ENCODE measurements at regions not wholly inside any gene's neighbourhood (a gene's known extent, or its start where the extent isn't known, plus 50 kb on each side); places are given as distances from the start of the nearest gene placed in this dataset.

DNA sequence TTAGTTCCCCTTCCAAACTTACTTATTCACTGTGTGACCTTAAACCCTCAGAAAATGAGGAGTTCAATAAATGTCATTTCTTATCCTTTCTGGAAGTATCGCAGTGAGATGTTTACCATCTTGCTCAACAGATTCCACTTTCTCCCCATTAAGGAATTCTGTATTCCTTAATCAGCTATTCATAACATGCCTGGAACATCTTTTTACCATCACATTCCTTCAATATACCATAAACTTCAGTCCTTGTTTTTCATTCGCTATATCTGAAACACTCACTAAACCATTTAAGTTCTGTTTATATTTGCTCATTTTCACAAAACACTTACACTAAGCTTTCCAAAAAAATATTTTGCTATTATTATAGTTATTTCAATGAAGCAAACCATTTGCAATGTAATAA is 1158.6 kb downstream of the CDH12 start:
- no peak for DNase-seq (ENCODE audit: low spot score)

DNA sequence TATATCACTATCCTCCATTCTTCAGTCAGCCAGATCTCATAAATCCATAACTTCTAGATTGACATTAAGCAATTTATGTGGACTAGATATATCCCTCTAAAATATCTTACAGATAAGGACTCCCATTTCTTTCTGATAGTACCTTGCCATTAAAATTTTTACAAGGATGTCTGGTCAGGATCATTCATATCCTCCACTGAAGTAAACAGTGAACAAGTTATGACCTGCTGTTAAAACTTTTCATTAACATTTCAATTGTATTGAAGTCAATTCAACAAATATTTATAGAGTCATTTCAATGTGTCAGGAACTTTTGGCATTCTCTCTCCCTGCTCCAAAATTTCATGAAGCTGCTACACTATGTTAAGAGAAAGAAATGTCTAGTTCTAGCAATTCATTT is 1159.6 kb downstream of the CDH12 start:
- no peak for DNase-seq (ENCODE audit: low spot score)

GRCh38 chr5:21689587-21689986 is 1163.6 kb downstream of the CDH12 start:
- no peak for DNase-seq (ENCODE audit: low spot score)

DNA sequence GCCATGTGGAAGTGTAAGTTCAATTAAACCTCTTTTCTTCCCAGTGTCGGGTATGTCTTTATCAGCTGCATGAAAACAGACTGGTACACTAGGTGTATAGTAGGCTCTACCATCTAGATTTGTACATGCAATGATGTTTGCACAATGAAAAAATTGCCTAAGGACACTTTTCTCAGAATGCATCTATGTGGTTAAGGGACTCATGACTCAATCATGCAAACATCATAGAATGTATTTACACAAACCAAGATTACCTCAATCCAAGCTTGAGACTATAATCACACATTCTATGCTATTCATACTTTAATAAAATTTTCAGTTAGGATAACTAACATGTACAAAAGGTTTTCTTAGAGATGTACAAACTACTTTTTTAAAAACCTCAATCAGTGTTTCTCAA is 1164.5 kb downstream of the CDH12 start:
- no peak for DNase-seq (ENCODE audit: low spot score)

- no peak for DNase-seq (ENCODE audit: low spot score)
Measured at GRCh38 chr5:21687621-21688020, 1165.5 kb downstream of the CDH12 start.

- DNase-seq (ENCODE audit: low spot score) = no peak
Measured at GRCh38 chr5:21686706-21687105, 1166.4 kb downstream of the CDH12 start.

DNA sequence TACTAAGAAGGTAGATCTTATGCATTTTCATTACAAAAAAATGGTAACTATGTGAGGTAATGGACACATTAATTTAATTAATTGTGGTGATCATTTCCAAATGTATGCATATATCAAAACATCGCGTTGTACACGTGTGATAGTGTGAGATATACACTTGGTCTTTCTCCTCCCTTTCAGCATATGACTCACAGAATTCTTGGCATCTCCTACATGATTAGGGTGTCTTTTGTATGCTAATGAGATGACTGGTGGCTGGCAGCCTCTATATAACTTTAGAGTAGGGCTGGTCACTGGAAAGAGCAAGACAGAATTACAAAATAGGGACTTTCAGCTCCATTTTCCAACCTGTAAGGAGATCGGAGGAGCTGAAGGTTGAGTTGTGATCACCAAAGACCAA is 1167.6 kb downstream of the CDH12 start:
- no peak for DNase-seq (ENCODE audit: low spot score)

DNA sequence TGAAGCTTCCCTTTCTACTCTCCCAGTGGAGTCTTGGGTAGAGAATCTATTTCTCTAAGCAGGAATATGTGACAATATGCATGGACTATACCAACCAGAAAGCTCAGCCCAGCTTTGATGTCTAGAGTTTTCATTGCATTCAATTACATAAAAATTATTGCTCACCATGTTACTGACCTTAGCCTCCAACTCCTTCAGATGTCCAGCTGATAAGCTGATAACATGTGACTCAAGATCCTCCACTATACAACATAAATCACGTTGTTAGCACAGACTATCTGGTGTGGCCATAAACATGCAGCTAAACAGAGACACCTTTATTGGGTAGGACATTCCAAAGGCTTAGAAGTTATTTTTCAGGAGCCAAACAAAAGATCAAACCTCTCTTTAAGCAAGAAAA is 1168.2 kb downstream of the CDH12 start:
- DNase-seq (ENCODE audit: low spot score) = no peak

- DNase-seq (ENCODE audit: low spot score) = no peak
Measured at GRCh38 chr5:21681911-21682310, 1171.2 kb downstream of the CDH12 start.

DNA sequence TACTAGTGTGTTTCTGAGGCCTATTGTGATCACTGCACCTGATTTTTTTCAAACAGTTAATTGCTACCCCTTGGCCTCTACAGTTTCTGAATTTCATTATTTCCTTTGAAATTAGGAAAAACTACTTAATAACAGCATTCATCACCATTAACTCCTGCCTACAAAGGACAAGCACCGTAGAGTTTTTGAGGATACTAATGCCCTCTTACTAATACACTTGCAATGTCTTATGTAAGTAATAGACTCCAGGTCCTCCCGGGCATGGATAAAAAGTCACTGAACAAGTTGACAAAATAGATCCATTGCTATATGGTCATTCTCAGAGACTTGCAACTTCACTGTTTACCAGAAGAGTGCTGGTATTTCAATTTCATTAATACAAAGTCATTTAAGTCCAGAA is 1172.5 kb downstream of the CDH12 start:
- no peak for DNase-seq (ENCODE audit: low spot score)

GRCh38 chr5:21680196-21680595 is 1172.9 kb downstream of the CDH12 start:
- no peak for DNase-seq (ENCODE audit: low spot score)

DNA sequence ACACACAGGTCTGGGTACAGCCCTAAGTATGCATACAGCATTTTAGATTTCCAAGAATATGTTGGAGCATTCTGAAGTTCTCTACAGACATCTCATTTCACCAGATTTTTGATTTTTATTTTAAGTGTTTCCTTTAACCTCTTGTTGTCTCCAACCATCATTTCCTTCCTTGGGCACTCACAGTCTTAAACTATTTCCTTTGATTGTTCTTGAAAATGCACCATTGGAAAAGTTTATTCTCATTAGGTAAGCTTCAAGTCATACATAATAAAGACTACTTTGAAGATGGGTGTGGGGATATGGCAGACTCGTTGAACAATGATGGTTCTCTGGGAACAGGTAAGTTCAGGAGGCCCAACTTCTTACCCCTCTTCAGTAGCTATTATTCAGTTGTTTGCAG is 1174.6 kb downstream of the CDH12 start:
- no peak for DNase-seq (ENCODE audit: low spot score)

- no peak for DNase-seq (ENCODE audit: low spot score)
Measured at GRCh38 chr5:21672911-21673310, 1180.2 kb downstream of the CDH12 start.

DNA sequence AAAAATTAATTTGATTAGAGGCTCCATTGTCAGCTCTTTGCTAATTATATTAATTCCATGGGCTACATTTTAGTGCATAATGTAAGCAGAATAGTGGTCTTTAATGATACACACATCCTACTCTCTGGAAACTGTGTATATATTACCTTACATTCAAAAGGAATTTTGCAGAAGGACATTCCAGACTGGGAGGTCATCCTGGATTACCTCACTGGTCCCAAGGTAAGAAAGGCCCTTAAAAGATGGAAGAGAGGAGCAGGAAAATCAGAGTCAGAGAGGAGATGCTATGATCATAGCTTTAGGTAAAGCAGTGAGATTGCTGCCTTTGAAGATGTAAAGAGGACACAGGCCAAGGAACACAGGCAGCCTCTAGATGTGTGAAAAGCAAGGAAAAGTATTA is 1180.8 kb downstream of the CDH12 start:
- no peak for DNase-seq (ENCODE audit: low spot score)

GRCh38 chr5:21665524-21665923 is 1187.6 kb downstream of the CDH12 start:
- DNase-seq (ENCODE audit: low spot score) = no peak

DNA sequence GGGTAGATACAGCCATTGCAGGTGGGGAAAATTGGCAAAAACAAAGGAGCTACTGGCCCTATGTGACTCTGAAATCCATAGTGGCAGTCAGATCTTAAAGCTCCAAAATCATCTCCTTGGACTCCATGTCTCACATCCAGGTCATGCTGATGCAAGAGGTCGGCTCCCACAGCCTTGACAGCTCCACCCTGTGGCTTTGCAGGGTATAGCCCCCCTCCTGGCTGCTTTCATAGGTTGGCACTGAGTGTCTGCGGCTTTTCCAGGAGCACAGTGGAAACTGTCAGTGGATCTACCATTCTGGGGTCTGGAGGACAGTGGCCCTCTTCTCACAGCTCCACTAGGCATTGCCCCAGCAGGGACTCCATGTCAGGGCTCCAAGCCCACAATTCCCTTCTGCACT is 1190.1 kb downstream of the CDH12 start:
- DNase-seq (ENCODE audit: low spot score) = no peak

- DNase-seq (ENCODE audit: low spot score) = no peak
Measured at GRCh38 chr5:21661184-21661583, 1192.0 kb downstream of the CDH12 start.

DNA sequence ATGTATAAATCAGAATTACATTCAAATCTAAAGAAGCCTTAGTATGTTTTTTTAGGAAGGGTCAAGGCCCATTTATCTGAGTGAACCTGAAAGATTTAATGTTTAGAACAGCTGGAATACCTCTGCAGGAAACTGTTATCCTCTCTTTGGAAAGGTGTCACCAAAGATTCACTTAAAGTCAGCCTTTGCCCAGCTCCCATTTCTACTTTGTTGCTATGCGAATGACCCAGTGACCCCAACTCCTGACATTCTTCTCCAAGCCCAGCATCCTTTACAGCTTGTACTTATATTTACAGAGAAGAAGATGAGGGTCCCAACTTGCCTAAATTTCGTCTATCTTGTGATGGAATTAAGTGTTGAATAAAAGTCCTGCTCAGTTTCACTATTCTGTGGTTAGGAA is 1198.6 kb downstream of the CDH12 start:
- no peak for DNase-seq (ENCODE audit: low spot score)

DNA sequence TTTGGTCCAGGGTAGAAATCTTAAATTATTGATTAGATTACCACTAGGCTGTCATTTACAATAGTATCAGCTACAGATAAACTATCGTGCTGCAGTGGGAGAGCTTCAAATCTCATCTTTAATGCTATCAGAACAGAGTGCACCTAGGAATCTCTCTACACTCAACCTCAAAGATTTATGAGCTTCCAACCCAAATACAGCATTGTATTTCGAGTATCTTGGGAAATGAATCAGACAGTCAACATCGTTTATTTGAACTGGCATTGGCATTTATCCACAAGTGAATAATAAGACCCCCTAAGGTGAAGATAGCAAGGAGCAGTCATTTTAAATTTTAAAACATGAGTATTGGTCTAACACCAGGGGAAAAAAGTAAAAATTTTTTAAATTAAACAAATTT is 1203.2 kb downstream of the CDH12 start:
- no peak for DNase-seq (ENCODE audit: low spot score)

DNA sequence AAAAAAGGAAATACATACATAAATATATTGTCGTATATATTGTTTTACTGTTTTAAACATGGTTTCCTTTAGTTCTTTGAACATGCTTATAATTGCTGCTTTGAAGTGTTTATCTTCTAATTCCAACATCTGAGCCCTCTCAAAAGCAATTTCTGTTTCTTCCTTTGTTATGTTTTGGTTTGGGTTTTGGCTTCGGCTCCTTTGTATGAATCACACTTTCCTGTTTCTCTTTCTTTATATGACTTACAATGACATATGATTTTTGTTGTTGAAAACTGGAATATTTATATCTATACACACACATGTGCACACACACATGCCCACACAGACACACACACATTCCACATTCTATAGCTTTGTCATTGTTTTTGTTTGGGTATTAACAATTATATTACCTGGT is 1206.7 kb downstream of the CDH12 start:
- no peak for DNase-seq (ENCODE audit: low spot score)

DNA sequence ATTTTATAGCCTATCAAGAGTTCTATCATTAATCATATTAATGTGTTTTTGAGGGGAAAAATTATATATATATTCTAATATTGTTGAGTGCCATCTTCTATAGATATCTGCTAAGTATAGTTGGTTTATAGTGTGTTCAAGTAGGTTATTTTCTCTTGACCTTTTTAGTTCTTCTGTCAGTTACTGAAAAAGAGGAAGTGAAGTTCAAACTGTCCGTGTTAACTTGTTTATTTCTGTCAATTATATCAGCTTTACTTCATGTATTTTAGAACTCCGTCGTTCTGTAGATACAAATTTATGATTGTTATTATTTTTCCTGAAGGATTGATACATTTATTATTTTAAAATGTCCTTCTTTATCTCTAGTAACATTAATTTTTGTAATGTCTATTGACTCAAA is 1209.1 kb downstream of the CDH12 start:
- no peak for DNase-seq (ENCODE audit: low spot score)

- DNase-seq (ENCODE audit: low spot score) = no peak
Measured at GRCh38 chr5:21642312-21642711, 1210.8 kb downstream of the CDH12 start.

DNA sequence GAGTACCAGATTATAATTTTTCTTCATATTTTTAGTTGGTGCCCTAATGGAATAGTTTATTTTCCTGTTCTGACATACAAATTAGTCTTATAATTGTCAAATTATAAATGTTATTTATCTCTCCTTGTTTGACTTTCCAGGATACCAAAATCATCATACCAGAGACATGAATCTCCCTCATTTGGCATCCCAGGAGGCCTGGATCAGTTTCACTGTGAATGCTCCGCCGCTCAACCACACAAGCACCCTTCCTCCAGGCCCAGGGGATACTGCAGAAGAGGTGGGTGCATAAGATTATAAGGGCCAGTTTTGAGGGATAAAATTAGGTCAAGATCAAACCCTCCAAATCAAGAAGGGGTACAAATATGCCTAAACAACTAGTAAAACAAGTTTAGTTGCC is 1229.3 kb downstream of the CDH12 start:
- no peak for DNase-seq (ENCODE audit: low spot score)

DNA sequence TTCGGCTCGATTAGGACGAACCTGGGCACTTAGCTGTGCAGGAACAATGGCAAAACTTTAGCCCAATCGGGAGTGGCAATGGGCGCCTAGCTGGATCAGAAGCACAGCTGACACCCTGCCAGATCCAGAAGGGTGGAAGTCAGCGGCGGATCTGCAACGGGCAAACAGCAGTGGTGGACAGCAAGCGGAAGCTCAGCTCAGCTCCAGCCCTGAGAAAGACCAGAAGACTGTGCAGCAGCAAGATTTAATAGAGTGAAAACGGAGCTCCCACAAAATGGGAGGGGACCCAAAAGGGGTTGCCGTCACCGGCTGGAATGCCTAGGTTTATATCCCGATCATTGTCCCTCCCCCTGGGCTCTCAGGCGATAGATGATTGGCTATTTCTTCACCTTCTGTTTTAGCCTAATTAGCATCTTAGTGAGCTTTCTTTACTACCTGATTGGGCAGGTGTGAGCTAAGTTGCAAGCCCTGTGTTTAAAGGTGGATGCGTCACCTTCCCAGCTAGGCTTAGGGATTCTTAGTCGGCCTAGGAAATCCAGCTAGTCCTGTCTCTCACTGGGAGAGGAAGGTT is 1237.9 kb downstream of the CDH12 start:
- DNase-seq (ENCODE audit: low spot score) = no peak
